ENCODE measurements at regions not wholly inside any gene's neighbourhood (a gene's known extent, or its start where the extent isn't known, plus 50 kb on each side); places are given as distances from the start of the nearest gene placed in this dataset.

DNA sequence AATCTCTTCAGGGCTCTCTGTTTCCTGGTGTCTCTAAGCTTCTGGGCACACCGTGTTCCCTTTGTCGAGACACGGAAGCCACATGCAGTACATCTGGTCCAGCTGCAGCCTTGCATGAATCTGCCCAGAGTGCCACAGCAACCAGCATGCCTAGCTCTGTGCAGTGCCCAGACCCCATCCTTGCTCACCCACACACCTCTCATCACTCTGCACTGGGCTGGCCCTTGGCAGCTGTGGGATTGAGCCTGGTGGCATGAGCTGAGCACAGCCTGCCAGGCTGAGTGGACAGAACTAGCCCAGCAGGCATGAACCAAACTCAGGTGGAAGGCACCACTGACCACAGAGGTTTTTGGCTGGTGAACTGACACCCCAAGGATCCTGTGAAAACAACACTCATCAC lies 279.9 kb downstream of the ATXN7L3B start:
- no peak for DNase-seq

DNA sequence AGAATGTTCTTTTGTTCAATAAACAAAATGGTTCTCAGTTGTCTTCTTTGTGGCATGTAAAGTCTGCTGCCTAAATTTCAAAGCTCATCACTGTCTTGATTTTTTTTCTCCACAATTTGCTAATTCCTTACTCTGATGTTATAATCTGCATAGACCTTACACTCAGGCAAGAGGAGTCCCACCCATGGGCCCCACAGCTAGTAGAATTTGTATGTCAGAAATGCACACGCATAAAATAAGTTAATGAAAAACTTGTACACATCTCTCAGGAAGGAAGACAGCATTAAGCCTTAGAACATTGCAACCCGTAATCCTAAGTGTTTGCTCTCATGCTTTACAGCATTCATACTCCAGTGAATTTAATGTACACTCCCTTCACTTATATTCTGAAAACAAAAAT lies 280.8 kb downstream of the ATXN7L3B start:
- DNase-seq, result no peak

DNA sequence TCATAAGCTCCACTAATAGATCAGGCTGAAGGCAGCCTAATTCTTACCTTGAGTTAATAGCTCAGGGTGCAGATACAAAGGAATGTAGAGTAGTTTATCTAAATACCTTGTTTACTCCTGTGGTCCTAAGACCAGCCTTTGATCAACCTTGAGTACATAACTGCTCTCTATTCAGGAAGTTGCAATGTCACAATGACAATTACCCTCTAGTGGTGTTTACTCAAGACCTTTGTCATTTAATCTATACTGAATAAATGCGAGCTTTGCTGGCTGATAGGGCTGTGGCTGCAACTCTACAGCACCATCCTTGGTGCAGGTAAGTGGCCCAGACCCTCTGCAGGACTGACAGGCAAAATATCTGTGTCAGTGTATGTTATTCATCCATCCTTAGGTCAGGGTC lies 282.7 kb downstream of the ATXN7L3B start:
- no peak for DNase-seq

DNA sequence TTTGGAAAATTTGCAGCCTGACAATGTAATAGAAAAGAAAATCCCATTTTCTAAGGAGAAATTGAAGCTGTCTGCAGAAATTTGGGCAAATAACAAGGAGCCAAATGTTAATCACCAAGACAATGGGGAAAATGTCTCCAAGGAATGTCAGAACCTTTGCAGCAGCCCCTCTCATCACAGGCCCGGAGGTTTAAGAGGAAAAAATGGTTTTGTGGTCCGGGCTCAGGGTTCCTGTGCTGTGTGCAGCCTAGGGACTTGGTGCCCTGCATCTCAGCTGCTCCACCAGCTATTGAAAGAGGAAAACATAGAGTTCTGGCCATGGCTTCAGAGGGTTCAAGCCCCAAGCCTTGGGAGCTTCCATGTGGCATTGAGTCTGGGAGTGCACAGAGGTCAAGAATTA lies 298.9 kb downstream of the ATXN7L3B start:
- no peak for DNase-seq

DNA sequence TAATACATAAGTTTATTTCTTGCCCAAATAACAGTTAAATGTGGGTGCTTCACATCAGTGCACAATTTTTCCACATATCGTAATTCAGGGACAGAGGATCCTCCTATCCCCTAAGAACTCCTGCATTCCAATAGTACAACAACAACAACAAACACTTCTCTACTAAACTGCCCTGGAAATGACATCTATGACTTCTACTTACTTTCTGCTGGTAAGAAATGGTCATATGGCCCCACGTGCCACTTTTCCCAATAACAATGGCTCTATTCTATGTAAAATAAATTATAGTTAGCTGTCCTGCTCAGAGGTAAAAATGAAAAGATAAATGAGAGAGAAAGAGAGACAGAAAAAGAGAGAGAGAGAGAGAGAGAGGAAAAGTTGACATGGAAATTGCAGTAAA lies 308.5 kb downstream of the ATXN7L3B start:
- DNase-seq, result no peak

DNA sequence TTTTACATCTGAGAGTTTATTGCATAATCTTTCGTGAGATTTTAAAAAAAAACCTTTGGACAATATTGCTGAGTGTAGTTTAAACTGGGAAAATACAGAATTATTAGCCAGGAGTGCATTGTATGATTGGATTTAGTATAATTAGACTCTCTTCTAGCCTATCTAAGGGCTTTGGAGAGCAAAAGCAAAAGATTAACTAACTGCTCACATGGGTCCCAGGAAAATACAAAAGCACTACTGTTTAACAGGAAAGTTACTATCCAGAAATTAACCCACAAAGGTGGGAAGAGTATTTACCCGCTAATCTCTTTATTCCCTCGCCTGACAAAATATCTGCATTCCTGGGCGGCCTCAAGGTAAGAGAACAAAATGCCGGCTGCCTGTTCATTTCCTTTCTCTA lies 309.5 kb downstream of the ATXN7L3B start:
- DNase-seq, result no peak

DNA sequence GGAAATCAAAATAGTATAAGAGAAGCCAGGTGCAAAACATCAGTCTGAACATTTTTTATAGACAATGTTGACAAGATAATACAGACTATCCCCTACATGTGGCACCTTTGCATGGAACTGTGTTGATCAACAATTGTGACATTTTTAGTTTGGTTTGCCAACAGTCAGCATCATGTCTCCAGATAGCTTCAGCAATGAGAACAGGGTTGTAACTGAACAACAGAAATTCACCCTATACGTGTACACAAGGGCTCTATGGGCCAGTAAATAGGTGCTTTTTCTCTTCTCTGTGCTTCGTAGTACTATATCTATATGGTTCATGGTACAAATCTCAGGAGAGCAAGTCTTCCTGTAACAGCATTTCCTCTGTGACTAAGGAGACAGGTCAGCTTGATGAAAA lies 310.4 kb downstream of the ATXN7L3B start:
- DNase-seq, result no peak

DNA sequence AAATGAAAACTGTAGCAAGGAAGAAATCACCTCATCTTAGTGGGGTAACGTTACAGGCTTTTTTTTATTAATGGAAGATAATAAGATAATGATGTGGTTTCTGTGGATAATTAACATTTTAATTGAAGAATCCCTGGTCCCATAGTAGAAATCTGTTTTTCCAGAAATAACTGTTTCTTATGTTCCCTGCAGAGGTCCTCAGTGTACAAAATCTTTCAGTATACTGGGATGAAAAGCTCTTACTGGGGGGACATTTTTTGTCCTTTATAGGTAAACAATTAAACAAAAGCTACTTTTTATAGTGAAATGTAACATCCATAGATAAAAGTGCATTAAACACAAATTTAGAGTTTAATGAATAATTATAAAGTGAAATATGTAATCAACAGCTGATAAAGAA lies 312.2 kb downstream of the ATXN7L3B start:
- DNase-seq, result no peak

DNA sequence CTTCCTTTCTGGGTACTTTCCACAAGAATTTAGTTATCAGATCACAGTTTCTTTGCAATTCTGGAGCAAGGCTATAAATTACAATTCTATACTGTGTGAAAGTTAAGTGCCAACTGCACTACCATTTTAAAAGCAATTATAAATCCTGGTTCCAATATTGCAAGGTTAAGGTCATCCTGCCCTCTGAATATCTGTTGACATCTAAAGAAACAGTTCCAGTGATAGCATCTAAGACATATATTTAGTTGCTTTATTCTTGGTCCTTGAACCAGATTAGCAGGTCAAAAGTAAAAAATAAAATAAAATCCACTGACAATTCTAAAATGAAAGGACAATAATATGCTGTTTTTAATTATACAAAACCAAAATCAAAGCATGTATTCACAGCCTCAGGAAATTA lies 334.2 kb downstream of the ATXN7L3B start:
- no peak for DNase-seq

DNA sequence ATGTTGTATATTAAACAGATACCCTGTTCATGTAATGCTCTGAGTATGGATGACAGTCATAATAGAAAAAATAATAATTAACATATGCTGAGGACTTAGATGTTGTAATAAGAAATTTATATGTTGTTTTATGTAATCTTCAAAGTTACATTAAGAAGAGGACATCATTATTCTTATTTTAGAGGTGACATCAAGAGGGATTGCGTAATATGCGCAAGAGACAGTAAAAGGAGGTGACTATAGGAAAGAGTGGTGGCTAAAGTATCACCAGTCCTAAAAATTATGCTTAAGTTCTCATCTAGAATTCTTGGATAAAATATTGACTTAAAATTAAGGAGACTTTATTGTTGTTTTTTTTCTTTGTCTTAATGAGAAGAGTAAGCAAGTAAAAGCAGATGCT lies 323.9 kb downstream of the KCNC2 start:
- no peak for DNase-seq

DNA sequence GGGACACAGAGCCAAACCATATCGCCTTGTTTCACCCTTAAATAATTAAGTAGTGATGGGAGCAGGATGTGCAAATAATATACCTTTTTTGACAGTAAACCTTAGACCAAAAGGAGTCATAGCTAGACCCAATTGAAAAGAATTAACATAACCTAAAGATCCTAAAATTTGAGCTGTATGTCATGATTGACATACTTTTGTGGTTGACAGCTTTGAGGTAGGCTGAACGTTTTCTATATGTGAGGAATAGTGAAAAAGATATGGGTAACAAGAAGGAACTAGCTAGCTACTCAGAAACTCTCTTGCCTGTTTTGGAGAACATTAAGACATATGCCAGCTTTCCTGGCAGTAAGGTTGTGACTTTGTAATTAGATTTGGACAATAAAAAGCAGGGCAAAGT lies 320.6 kb downstream of the KCNC2 start:
- DNase-seq, result no peak

DNA sequence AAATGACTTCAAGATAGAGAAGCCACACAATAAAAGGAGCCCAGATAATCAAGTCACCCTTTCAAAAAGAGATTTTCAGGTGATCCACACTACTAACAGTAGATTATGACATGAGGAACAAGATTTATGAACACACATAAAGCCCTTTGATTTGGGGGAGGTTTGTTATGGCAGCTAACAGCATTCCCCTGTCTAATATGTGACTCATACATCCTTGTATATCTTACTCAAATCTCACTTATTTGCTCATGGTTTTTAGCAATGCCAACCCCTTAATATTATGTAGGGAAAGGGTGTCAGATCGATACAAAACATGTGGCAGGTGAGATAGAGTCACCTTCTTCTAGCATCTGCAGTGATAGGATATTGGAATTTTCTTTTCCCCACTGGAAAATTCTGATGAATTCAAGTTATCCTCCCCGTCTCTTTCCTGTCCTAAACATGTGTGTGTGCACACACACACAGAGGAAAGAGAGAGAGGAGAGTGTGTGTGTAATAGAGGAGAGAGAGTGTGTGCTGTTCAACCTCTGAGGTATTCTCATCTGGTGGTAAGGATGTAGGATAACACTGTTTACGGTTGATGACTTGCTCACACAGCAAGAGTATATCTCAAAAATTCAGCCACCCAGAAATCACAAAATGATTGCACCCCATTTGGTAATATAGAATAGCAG lies 319.9 kb downstream of the KCNC2 start:
- DNase-seq, result no peak

DNA sequence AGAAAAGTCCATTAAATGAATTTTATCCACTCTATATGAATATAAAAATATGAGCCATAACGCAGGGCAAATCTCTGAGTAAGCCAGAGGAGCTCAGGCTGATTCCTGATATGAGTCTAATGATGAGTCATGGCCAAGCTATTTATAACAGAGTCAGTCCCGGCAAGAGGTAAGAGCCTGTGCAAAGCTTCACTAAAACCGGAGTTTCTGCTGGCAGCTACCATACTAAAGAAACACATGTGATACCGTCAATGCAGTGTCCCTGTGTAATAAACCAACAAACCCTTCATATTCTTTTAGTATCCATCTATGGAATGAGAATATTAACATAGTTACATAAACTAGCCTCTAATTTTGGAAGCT lies 319.4 kb downstream of the KCNC2 start:
- no peak for DNase-seq

DNA sequence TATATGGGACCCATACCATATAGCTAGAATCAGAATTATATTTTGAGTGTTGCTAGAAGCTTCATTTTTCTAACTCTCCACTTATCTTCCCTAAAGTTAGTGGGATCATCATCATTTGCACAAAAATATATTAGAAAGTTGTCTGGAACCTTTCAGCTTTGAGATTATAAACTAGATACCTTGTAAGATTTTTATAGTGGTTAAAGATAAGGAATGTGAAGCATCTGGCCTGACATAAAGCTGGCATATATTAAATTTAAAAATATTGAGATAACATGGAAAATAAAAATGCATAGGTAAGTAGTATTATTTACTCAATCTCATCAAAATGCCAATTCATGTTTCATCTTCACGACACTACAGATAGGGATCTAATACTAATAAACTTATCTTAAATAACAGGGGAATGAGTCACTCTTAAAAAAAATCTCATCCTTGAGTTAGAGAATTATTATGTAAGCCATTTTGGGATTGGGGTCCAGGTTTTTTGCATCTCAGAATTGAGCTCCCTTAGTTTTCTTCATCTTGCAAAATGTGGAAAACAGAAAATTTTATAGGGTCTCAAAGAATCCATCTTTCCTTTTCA lies 318.5 kb downstream of the KCNC2 start:
- no peak for DNase-seq

DNA sequence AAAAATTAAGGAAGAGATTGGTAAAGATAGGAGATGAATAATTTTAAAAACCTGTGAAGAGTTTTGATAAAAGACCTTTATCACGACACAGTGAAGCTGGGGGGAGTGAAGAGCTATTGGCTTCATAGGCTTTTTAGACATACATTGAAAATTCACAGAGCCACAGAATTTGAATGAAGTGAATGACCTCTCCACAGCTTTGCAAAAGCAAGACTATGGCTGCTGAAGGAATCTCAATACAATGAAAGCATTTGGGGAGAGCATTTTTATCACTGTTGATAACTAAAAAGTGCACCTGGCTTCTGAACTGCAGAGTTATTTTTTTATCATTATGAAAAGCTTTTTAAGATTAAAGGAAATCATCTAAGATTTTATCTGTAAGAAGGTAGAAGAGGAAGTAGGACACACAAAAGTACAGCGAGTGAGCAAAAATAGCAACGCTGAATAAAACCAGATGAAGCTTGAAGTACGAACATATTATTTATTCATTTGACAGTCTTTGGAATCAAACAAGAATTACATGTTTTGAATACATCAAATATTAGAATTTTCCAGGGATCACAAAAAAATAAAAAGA lies 317.5 kb downstream of the KCNC2 start:
- no peak for DNase-seq

DNA sequence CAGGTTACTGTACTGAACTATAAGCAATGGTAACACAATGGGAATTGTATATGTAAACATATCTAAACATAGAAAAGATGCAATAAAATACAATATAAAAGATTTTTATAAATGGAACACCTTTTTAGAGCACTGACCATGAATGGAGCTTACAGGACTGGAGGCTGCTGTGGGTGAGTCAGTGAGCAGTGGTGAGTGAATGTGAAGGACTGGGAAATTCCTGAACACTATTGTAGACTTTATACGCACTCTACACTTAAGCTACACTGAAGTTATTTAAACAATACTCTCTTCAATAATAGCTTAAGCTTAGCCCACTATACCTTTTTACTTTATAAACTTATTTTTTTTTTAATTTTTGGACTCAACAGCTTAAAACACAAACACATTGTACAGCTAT lies 313.5 kb downstream of the KCNC2 start:
- DNase-seq, result no peak

DNA sequence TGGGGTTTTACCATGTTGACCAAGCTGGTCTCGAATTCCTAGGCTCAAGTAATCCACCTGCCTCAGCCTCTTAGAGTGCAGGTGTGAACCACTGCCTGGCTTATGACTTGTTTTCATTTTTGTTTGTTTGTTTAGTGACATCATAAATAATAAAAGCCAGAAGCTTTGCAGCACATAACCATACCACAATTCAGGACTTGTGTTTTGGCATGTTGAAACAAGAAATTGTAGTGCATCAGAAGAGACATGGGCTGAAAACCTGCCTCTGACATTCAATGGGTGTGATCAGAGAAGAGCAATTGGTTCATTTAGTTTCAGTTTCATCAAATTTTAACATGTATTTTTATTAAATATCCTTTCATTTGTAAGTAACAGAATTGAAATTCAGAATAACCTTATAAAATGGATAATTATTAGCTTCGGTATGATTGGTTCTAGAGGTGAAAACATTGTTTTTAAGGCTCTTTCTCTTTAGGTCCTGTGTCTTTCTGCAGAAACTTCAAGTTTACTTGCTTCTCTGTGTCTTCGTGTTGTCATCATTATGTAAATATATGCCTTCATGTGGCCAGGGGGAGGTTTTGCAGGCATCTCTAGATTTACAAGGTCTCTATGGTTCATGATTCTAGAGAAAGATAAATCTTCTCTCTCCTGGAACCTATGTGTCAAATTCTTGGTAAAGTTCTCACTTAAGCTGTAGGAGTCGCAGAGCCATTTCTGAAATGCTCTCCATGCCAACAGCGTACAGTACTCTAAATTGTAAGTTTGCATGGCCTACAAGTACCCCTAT lies 312.0 kb downstream of the KCNC2 start:
- no peak for DNase-seq

DNA sequence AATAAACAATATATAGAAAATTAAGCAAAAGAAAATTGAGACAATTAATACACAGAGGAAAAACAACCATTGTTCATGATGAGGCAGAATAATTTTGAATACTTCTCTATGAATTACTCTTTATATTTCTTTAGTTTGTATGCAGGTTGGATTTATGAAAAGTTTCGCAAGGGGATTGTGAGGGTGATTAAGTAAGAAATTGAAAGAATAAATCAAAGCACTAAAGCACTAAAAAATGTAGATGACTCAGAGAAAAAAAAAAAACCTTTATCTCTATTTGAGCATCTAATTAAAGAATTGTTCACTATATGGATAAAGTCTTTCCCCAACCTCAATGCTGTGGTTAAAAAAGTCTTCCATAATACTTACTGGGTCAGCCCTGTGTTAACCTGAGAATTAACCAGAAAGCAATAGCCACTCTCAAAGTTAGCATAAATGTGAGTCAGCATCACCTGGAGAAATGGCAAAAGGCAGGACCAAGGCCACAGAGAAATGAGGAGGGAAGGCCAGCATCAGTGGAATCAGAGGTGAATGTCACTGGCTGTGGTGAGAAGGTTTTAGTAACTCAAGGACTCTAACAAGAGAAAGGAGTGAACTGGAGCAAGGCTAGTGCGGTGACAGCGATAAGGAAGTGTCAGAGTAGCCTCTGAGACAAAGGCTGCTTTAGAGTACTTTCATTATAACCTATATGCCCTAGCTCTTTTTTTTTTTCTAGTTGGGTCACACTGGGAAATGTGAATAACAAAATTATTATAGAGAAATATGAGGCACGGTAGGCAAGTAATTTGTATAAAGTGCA lies 310.4 kb downstream of the KCNC2 start:
- no peak for DNase-seq

DNA sequence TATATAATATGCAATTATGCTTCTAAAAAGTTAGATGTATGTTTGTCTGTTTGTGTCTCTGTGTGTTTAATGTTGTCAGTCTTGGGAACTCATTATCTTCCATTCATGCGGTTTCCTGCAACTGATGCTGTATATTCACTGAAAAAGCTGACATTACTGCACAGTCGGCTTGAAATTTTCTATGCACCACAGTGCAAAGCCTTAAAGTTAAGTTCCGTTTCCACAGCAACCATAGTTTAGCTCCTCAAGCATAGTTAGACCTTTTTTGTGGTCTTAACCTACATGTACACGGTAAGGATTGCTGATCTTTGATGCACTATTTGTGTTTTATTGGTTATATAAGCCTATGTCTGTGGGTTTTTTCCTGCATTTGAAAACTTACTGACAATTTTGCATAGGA lies 309.4 kb downstream of the KCNC2 start:
- DNase-seq, result no peak

DNA sequence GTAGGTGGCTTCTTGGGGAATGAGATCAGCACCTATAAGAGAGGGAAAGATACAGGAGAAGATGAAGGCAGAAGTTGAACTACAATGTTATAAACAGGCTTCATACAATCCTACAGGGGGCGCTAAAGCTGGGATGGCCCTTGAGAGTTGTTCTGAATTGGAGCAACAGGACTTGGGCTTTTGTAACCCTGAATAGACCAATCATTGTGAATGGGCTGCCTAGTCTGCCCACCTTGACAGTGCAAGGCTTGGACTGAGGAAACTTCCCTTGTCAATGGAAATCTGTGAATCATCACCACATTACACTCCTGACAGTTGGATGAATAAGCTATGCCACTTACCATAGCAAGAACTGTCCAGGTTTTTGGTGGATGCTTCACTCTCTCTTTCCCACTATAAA lies 306.1 kb downstream of the KCNC2 start:
- DNase-seq, result no peak

DNA sequence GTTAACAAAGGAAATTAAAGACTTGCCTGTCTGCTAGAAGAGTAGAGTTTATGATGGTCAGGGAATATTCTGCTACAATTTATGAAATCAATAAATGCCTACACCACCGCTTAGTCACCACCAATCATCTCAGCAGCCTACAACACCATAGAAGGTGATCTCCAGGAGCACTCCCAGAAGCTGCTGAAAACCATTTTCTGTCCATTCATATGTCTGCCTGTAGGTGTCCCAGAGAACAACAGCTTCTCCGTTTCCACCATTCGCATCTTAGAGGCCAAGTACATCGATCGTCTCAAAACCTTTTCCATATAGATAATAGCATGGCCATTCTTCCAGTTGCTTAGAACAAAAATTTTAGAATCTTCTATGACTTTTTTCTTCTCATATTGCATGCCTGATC lies 303.4 kb downstream of the KCNC2 start:
- DNase-seq, result no peak

DNA sequence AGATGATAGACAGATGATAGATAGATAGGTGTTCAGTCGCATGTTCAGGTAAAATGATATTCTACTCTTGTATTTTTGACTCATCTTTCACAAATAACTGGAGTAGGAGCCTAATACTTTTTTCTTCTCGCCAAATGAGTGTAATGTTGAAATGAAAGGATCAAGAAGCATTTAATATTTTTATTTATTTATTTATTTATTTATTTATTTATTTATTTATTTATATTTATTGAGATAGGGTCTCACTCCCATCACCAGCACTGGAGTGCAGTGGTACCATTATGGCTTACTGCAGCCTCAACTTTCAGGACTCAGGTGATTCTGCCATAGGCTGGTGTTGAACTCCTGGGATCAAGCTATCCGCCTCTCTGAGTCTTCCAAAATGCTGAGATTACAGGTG lies 298.8 kb downstream of the KCNC2 start:
- DNase-seq, result no peak

DNA sequence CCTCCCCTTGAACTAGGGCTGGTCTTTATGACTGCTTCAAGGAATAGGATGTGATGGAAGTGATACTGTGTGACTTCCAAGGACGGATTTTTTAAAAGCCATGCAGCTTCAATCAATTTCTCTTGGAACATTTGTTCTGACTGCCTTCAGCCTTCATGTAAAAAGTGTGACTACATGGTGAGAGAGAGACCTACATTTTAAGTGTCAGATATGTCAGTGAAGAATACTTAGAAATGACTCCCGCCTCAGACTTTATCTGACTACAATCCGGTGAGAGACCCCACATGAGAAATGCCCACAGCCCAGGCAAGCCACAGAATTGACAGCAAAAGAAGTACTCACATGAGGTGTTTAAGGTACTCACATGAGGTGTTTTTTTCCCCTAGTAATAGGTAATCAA lies 295.3 kb downstream of the KCNC2 start:
- DNase-seq, result peak; percentile 5

All from retina (tissue), 1 donor.